ENCODE measurements at regions not wholly inside any gene's neighbourhood (a gene's known extent, or its start where the extent isn't known, plus 50 kb on each side); places are given as distances from the start of the nearest gene placed in this dataset.

DNA sequence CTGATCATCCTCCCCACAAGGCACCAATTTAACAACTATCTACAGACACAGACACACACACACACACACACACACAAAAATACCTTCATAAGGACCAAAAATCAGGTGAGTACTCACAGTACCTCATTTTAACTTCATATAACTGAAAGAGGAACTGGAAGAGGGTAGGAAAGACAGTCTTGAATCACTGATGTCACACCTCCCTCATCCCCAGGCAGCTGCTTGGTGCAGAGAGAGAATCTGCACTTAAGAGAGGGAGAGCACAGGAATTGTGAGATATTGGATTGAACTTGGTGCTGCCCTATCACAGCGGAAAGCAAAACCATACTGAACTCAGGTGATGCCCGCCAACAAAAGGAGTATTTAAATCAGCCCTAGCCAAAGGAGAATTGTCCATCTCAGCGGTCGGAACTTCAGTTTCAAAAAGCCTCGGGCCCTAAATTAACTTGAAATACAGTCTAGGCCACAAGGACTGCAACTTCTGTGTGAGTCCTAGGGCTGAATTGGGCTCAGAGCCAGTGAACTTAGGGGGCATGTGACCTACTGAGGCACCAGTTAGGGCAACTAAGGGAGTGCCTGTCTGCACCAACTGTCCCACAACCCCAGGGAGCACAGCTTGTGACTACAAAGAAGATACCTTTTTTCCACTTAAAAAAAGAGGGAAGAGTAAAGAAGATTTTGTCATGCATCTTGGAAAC, 211.1 kb downstream of the LRATD1 start (continued):
- TF ChIP-seq, protein P1, sequence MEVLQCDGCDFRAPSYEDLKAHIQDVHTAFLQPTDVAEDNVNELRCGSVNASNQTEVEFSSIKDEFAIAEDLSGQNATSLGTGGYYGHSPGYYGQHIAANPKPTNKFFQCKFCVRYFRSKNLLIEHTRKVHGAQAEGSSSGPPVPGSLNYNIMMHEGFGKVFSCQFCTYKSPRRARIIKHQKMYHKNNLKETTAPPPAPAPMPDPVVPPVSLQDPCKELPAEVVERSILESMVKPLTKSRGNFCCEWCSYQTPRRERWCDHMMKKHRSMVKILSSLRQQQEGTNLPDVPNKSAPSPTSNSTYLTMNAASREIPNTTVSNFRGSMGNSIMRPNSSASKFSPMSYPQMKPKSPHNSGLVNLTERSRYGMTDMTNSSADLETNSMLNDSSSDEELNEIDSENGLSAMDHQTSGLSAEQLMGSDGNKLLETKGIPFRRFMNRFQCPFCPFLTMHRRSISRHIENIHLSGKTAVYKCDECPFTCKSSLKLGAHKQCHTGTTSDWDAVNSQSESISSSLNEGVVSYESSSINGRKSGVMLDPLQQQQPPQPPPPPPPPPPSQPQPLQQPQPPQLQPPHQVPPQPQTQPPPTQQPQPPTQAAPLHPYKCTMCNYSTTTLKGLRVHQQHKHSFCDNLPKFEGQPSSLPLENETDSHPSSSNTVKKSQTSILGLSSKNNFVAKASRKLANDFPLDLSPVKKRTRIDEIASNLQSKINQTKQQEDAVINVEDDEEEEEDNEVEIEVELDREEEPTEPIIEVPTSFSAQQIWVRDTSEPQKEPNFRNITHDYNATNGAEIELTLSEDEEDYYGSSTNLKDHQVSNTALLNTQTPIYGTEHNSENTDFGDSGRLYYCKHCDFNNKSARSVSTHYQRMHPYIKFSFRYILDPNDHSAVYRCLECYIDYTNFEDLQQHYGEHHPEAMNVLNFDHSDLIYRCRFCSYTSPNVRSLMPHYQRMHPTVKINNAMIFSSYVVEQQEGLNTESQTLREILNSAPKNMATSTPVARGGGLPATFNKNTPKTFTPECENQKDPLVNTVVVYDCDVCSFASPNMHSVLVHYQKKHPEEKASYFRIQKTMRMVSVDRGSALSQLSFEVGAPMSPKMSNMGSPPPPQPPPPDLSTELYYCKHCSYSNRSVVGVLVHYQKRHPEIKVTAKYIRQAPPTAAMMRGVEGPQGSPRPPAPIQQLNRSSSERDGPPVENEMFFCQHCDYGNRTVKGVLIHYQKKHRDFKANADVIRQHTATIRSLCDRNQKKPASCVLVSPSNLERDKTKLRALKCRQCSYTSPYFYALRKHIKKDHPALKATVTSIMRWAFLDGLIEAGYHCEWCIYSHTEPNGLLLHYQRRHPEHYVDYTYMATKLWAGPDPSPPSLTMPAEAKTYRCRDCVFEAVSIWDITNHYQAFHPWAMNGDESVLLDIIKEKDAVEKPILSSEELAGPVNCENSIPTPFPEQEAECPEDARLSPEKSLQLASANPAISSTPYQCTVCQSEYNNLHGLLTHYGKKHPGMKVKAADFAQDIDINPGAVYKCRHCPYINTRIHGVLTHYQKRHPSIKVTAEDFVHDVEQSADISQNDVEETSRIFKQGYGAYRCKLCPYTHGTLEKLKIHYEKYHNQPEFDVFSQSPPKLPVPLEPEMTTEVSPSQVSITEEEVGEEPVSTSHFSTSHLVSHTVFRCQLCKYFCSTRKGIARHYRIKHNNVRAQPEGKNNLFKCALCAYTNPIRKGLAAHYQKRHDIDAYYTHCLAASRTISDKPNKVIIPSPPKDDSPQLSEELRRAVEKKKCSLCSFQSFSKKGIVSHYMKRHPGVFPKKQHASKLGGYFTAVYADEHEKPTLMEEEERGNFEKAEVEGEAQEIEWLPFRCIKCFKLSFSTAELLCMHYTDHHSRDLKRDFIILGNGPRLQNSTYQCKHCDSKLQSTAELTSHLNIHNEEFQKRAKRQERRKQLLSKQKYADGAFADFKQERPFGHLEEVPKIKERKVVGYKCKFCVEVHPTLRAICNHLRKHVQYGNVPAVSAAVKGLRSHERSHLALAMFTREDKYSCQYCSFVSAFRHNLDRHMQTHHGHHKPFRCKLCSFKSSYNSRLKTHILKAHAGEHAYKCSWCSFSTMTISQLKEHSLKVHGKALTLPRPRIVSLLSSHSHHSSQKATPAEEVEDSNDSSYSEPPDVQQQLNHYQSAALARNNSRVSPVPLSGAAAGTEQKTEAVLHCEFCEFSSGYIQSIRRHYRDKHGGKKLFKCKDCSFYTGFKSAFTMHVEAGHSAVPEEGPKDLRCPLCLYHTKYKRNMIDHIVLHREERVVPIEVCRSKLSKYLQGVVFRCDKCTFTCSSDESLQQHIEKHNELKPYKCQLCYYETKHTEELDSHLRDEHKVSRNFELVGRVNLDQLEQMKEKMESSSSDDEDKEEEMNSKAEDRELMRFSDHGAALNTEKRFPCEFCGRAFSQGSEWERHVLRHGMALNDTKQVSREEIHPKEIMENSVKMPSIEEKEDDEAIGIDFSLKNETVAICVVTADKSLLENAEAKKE (CRISPR knock-in tag; IDR thresholded peaks at IDR 0.05), result no peak
- TF ChIP-seq ZNF331 (CRISPR knock-in tag; IDR thresholded peaks at IDR 0.05; ENCODE audit: low read depth) (no peak), NANOG (IDR thresholded peaks at IDR 0.05; ENCODE audit: borderline replicate concordance) (no peak), CREB1 (CRISPR knock-in tag; IDR thresholded peaks at IDR 0.05; ENCODE audit: low read depth) (no peak)

DNA sequence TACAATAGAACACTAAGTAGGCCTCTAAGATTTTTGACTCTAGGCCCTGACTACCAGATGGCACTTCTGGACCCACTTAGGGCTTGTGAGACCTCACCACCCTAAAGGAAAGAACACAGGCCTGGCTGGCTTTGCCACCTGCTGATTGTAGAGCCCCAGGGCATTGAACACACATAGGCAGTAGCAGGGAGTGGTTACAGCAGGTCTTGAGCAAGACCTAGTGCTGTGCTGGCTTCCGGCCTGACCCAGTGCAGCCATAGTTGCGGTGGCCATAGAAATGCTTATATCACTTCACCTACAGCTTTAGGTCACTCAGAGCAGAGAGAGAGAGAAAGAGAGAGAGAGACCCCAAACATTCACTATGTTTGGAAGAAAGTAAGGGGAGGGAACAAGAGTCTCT, 223.2 kb downstream of the LRATD1 start:
- no peak overlapping the region for H3K4me2 ChIP-seq
- H3K4me1 ChIP-seq (ENCODE audit: insufficient read depth), result no peaks in the 10 kb centered on the region
- Mint-ChIP-seq H3K36me3 (ENCODE audit: low read depth) (peaks cover 3% of the 10 kb centered on the region; the same call in 1 of the 3 replicates), H3K4me1 (peaks cover 2% of the 10 kb centered on the region; the same call in 2 of the 3 replicates), H3K9me3 (peaks cover 17% of the 10 kb centered on the region), H3K27me3 (ENCODE audit: insufficient read depth, low read depth, poor library complexity) (no peaks in the 10 kb centered on the region), H3K4me3 (no peak overlapping the region), H3K27ac (no peak overlapping the region)
- no peak for ATAC-seq
- no peaks in the 10 kb centered on the region for H3F3A ChIP-seq (replicated peaks; ENCODE audit: low read depth)
- no peaks in the 10 kb centered on the region for H3K79me2 ChIP-seq (replicated peaks; ENCODE audit: insufficient read depth)
- no peak overlapping the region for H3K27ac ChIP-seq (ENCODE audit: low read depth)
- no peaks in the 10 kb centered on the region for H3K27me3 ChIP-seq (ENCODE audit: insufficient read depth)
- H4K20me1 ChIP-seq (replicated peaks; ENCODE audit: insufficient read depth), result no peaks in the 10 kb centered on the region
- no peaks in the 10 kb centered on the region for H3K36me3 ChIP-seq (ENCODE audit: insufficient read depth)
- DNase-seq (ENCODE audit: low spot score), result no peak
- peaks cover 3% of the 10 kb centered on the region; the same call in 1 of the 2 replicates for H3K9me2 ChIP-seq (ENCODE audit: insufficient read depth)
- H2AFZ ChIP-seq, result no peak overlapping the region
- no peak overlapping the region for H3K4me3 ChIP-seq
- TF ChIP-seq POLR2AphosphoS5 (IDR thresholded peaks at IDR 0.05; ENCODE audit: low read depth), result no peak
- TF ChIP-seq, protein P2, sequence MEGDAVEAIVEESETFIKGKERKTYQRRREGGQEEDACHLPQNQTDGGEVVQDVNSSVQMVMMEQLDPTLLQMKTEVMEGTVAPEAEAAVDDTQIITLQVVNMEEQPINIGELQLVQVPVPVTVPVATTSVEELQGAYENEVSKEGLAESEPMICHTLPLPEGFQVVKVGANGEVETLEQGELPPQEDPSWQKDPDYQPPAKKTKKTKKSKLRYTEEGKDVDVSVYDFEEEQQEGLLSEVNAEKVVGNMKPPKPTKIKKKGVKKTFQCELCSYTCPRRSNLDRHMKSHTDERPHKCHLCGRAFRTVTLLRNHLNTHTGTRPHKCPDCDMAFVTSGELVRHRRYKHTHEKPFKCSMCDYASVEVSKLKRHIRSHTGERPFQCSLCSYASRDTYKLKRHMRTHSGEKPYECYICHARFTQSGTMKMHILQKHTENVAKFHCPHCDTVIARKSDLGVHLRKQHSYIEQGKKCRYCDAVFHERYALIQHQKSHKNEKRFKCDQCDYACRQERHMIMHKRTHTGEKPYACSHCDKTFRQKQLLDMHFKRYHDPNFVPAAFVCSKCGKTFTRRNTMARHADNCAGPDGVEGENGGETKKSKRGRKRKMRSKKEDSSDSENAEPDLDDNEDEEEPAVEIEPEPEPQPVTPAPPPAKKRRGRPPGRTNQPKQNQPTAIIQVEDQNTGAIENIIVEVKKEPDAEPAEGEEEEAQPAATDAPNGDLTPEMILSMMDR (conservative IDR thresholded peaks at IDR 0.05; ENCODE audit: low read depth in 2 of 2), result no peak
- no peak for TF ChIP-seq ZNF331 (CRISPR knock-in tag; IDR thresholded peaks at IDR 0.05; ENCODE audit: low read depth)
- no peak for TF ChIP-seq CREB1 (CRISPR knock-in tag; IDR thresholded peaks at IDR 0.05; ENCODE audit: low read depth)
- TF ChIP-seq EZH2phosphoT487 (IDR thresholded peaks at IDR 0.05; ENCODE audit: unreplicated experiment), result no peak
- TF ChIP-seq JUNB (IDR thresholded peaks at IDR 0.05; ENCODE audit: unreplicated experiment), result no peak
- no peak for TF ChIP-seq ZNF114 (CRISPR knock-in tag; IDR thresholded peaks at IDR 0.05)
- no peak for TF ChIP-seq EZH2 (IDR thresholded peaks at IDR 0.05; ENCODE audit: low read depth, unreplicated experiment)
- TF ChIP-seq, protein P3, sequence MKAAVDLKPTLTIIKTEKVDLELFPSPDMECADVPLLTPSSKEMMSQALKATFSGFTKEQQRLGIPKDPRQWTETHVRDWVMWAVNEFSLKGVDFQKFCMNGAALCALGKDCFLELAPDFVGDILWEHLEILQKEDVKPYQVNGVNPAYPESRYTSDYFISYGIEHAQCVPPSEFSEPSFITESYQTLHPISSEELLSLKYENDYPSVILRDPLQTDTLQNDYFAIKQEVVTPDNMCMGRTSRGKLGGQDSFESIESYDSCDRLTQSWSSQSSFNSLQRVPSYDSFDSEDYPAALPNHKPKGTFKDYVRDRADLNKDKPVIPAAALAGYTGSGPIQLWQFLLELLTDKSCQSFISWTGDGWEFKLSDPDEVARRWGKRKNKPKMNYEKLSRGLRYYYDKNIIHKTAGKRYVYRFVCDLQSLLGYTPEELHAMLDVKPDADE (IDR thresholded peaks at IDR 0.05), result no peak
- no peak for TF ChIP-seq NANOG (IDR thresholded peaks at IDR 0.05; ENCODE audit: borderline replicate concordance)

Data from GM23338 (cell line).